ENCODE measurements at regions not wholly inside any gene's neighbourhood (a gene's known extent, or its start where the extent isn't known, plus 50 kb on each side); places are given as distances from the start of the nearest gene placed in this dataset.

GRCh38 chr15:45827766-45828165 is 192.9 kb downstream of the SQOR start:
- Histone ChIP-seq H4K91ac (ENCODE audit: low read length) (no peak overlapping the region), H3K4ac (ENCODE audit: low read depth in 1 of 2, low read length in 2 of 2) (no peak overlapping the region), H3K27ac (ENCODE audit: low read length, poor library complexity, severe bottlenecking) (no peak overlapping the region), H3K14ac (ENCODE audit: low read length in 2 of 2) (no peak overlapping the region), H3K27me3 (ENCODE audit: control insufficient read depth in 1 of 2, insufficient read depth in 1 of 2, low read length in 2 of 2) (no peaks in the 10 kb centered on the region), H3K36me3 (ENCODE audit: control insufficient read depth in 1 of 2, insufficient read depth in 2 of 2, low read depth in 1 of 2, low read length in 2 of 2) (no peaks in the 10 kb centered on the region), H3K4me3 (ENCODE audit: insufficient read depth in 1 of 2, low read depth in 1 of 2, low read length in 2 of 2) (no peak overlapping the region), H2BK12ac (ENCODE audit: low read length in 2 of 2) (no peak overlapping the region), H3K9me3 (ENCODE audit: control insufficient read depth, low read length) (peaks cover 4% of the 10 kb centered on the region), H3K23ac (ENCODE audit: low read length in 2 of 2) (no peak overlapping the region), H2BK15ac (ENCODE audit: low read depth, poor library complexity, severe bottlenecking) (no peak overlapping the region), H2AFZ (ENCODE audit: low read depth, low read length) (no peak overlapping the region), H3K4me2 (ENCODE audit: low read length, poor library complexity, severe bottlenecking) (no peak overlapping the region), H3K79me1 (replicated peaks; ENCODE audit: low read length, poor library complexity, severe bottlenecking) (no peaks in the 10 kb centered on the region), H2AK5ac (ENCODE audit: low read length, severe bottlenecking) (no peak overlapping the region), H3K9ac (ENCODE audit: low read length) (no peak overlapping the region), H2BK120ac (ENCODE audit: low read depth, low read length) (no peak overlapping the region), H4K8ac (ENCODE audit: low read length) (no peak overlapping the region), H2BK5ac (ENCODE audit: low read depth, low read length, poor library complexity, severe bottlenecking) (no peak overlapping the region), H3K18ac (ENCODE audit: low read depth in 1 of 2, low read length in 2 of 2) (no peak overlapping the region), H3K4me1 (ENCODE audit: control insufficient read depth, insufficient read depth, low read depth, low read length) (no peaks in the 10 kb centered on the region)
- no peak for DNase-seq
- WGBS, result 82% methylated on average over 1 of the region's 4 CpGs

GRCh38 chr15:45829336-45830153 is 194.7 kb downstream of the SQOR start:
- Histone ChIP-seq H4K91ac (ENCODE audit: low read length) (no peak overlapping the region), H3K18ac (ENCODE audit: low read depth in 1 of 2, low read length in 2 of 2) (no peak overlapping the region), H3K14ac (ENCODE audit: low read length in 2 of 2) (no peak overlapping the region), H3K4me3 (ENCODE audit: insufficient read depth in 1 of 2, low read depth in 1 of 2, low read length in 2 of 2) (no peak overlapping the region), H2BK120ac (ENCODE audit: low read depth, low read length) (no peak overlapping the region), H3K4me2 (ENCODE audit: low read length, poor library complexity, severe bottlenecking) (no peak overlapping the region), H3K36me3 (ENCODE audit: control insufficient read depth in 1 of 2, insufficient read depth in 2 of 2, low read depth in 1 of 2, low read length in 2 of 2) (no peaks in the 10 kb centered on the region), H2BK5ac (ENCODE audit: low read depth, low read length, poor library complexity, severe bottlenecking) (no peak overlapping the region), H2AK5ac (ENCODE audit: low read length, severe bottlenecking) (no peak overlapping the region), H4K8ac (ENCODE audit: low read length) (no peak overlapping the region), H2BK12ac (ENCODE audit: low read length in 2 of 2) (no peak overlapping the region), H3K27me3 (ENCODE audit: control insufficient read depth in 1 of 2, insufficient read depth in 1 of 2, low read length in 2 of 2) (no peaks in the 10 kb centered on the region), H3K27ac (ENCODE audit: low read length, poor library complexity, severe bottlenecking) (no peak overlapping the region), H2BK15ac (ENCODE audit: low read depth, poor library complexity, severe bottlenecking) (no peak overlapping the region), H3K79me1 (replicated peaks; ENCODE audit: low read length, poor library complexity, severe bottlenecking) (no peaks in the 10 kb centered on the region), H3K9me3 (ENCODE audit: control insufficient read depth, low read length) (peaks cover 4% of the 10 kb centered on the region), H3K4ac (ENCODE audit: low read depth in 1 of 2, low read length in 2 of 2) (no peak overlapping the region), H2AFZ (ENCODE audit: low read depth, low read length) (no peak overlapping the region), H3K9ac (ENCODE audit: low read length) (no peak overlapping the region), H3K23ac (ENCODE audit: low read length in 2 of 2) (no peak overlapping the region), H3K4me1 (ENCODE audit: control insufficient read depth, insufficient read depth, low read depth, low read length) (no peaks in the 10 kb centered on the region)
- WGBS, result 77% methylated on average over 15 of the region's 15 CpGs
- DNase-seq, result no peak

- no peak overlapping the region for H3K14ac ChIP-seq (ENCODE audit: low read length in 2 of 2)
- no peaks in the 10 kb centered on the region for H3K79me1 ChIP-seq (replicated peaks; ENCODE audit: low read length, poor library complexity, severe bottlenecking)
- no peak overlapping the region for H2BK15ac ChIP-seq (ENCODE audit: low read depth, poor library complexity, severe bottlenecking)
- no peak overlapping the region for H3K4me3 ChIP-seq (ENCODE audit: insufficient read depth in 1 of 2, low read depth in 1 of 2, low read length in 2 of 2)
- WGBS, result 66% methylated on average over 6 of the region's 6 CpGs
- no peaks in the 10 kb centered on the region for H3K27me3 ChIP-seq (ENCODE audit: control insufficient read depth in 1 of 2, insufficient read depth in 1 of 2, low read length in 2 of 2)
- no peaks in the 10 kb centered on the region for H3K4me1 ChIP-seq (ENCODE audit: control insufficient read depth, insufficient read depth, low read depth, low read length)
- no peak overlapping the region for H2BK120ac ChIP-seq (ENCODE audit: low read depth, low read length)
- H3K4me2 ChIP-seq (ENCODE audit: low read length, poor library complexity, severe bottlenecking), result no peak overlapping the region
- no peak overlapping the region for H2BK12ac ChIP-seq (ENCODE audit: low read length in 2 of 2)
- no peak overlapping the region for H3K9ac ChIP-seq (ENCODE audit: low read length)
- H2BK5ac ChIP-seq (ENCODE audit: low read depth, low read length, poor library complexity, severe bottlenecking), result no peak overlapping the region
- H2AK5ac ChIP-seq (ENCODE audit: low read length, severe bottlenecking), result no peak overlapping the region
- no peak overlapping the region for H3K4ac ChIP-seq (ENCODE audit: low read depth in 1 of 2, low read length in 2 of 2)
- peaks cover 4% of the 10 kb centered on the region for H3K9me3 ChIP-seq (ENCODE audit: control insufficient read depth, low read length)
- H3K23ac ChIP-seq (ENCODE audit: low read length in 2 of 2), result no peak overlapping the region
- no peak overlapping the region for H2AFZ ChIP-seq (ENCODE audit: low read depth, low read length)
- H3K36me3 ChIP-seq (ENCODE audit: control insufficient read depth in 1 of 2, insufficient read depth in 2 of 2, low read depth in 1 of 2, low read length in 2 of 2), result no peaks in the 10 kb centered on the region
- H3K18ac ChIP-seq (ENCODE audit: low read depth in 1 of 2, low read length in 2 of 2), result no peak overlapping the region
- DNase-seq, result no peak
- no peak overlapping the region for H4K91ac ChIP-seq (ENCODE audit: low read length)
- no peak overlapping the region for H3K27ac ChIP-seq (ENCODE audit: low read length, poor library complexity, severe bottlenecking)
- no peak overlapping the region for H4K8ac ChIP-seq (ENCODE audit: low read length)
These were observed 197.0 kb downstream of the SQOR start for GRCh38 chr15:45831787-45832186.

GRCh38 chr15:45834622-45835021 is 199.8 kb downstream of the SQOR start:
- Histone ChIP-seq H3K4ac (ENCODE audit: low read depth in 1 of 2, low read length in 2 of 2) (no peak overlapping the region), H2BK120ac (ENCODE audit: low read depth, low read length) (no peak overlapping the region), H3K27me3 (ENCODE audit: control insufficient read depth in 1 of 2, insufficient read depth in 1 of 2, low read length in 2 of 2) (no peaks in the 10 kb centered on the region), H4K91ac (ENCODE audit: low read length) (no peak overlapping the region), H3K36me3 (ENCODE audit: control insufficient read depth in 1 of 2, insufficient read depth in 2 of 2, low read depth in 1 of 2, low read length in 2 of 2) (no peaks in the 10 kb centered on the region), H2AFZ (ENCODE audit: low read depth, low read length) (no peak overlapping the region), H2BK5ac (ENCODE audit: low read depth, low read length, poor library complexity, severe bottlenecking) (no peak overlapping the region), H3K9ac (ENCODE audit: low read length) (no peak overlapping the region), H3K18ac (ENCODE audit: low read depth in 1 of 2, low read length in 2 of 2) (no peak overlapping the region), H3K4me3 (ENCODE audit: insufficient read depth in 1 of 2, low read depth in 1 of 2, low read length in 2 of 2) (no peak overlapping the region), H3K4me1 (ENCODE audit: control insufficient read depth, insufficient read depth, low read depth, low read length) (no peaks in the 10 kb centered on the region), H3K79me1 (replicated peaks; ENCODE audit: low read length, poor library complexity, severe bottlenecking) (no peaks in the 10 kb centered on the region), H4K8ac (ENCODE audit: low read length) (no peak overlapping the region), H2AK5ac (ENCODE audit: low read length, severe bottlenecking) (no peak overlapping the region), H3K27ac (ENCODE audit: low read length, poor library complexity, severe bottlenecking) (no peak overlapping the region), H3K9me3 (ENCODE audit: control insufficient read depth, low read length) (peaks cover 4% of the 10 kb centered on the region), H3K14ac (ENCODE audit: low read length in 2 of 2) (no peak overlapping the region), H3K4me2 (ENCODE audit: low read length, poor library complexity, severe bottlenecking) (no peak overlapping the region), H2BK12ac (ENCODE audit: low read length in 2 of 2) (no peak overlapping the region), H3K23ac (ENCODE audit: low read length in 2 of 2) (no peak overlapping the region), H2BK15ac (ENCODE audit: low read depth, poor library complexity, severe bottlenecking) (no peak overlapping the region)
- WGBS, result 79% methylated on average over 3 of the region's 3 CpGs
- no peak for DNase-seq
